Nephron (organoid): ENCODE measurements at regions not wholly inside any gene's neighbourhood (a gene's known extent, or its start where the extent isn't known, plus 50 kb on each side); places are given as distances from the start of the nearest gene placed in this dataset.

Experiments used
- H3K27ac Mint-ChIP-seq, 3 experiments: 2 replicates each; pipeline ENCODE4 v1.8.0; 2020; ENCODE audit warnings: mixed read lengths in 3 of 3, mild to moderate bottlenecking in 2 of 3, moderate library complexity in 1 of 3
- H3K27me3 Mint-ChIP-seq: 2 replicates; pipeline ENCODE4 v1.8.0; 2021; ENCODE audit warnings: low read depth, mild to moderate bottlenecking, moderate library complexity, mixed read lengths
- H3K36me3 Mint-ChIP-seq: 2 replicates; pipeline ENCODE4 v1.8.0; 2020; ENCODE audit warnings: low read depth, mixed read lengths
- H3K4me1 Mint-ChIP-seq: 2 replicates; pipeline ENCODE4 v1.8.0; 2020; ENCODE audit warnings: mixed read lengths
- H3K4me3 Mint-ChIP-seq, 3 experiments: 2 replicates each; pipeline ENCODE4 v1.8.0; 2020; ENCODE audit warnings: mild to moderate bottlenecking in 3 of 3, mixed read lengths in 3 of 3, moderate library complexity in 2 of 3
- H3K9me3 Mint-ChIP-seq: 2 replicates; pipeline ENCODE4 v1.8.0; 2020; ENCODE audit warnings: mixed read lengths
- CTCF ChIP-seq, 3 experiments: fragments of 200-600 bp; sonication (generic); IDR thresholded peaks; one replicate each; pipeline ENCODE4 v1.5.0; 2021; ENCODE audit warnings: antibody characterized with exemption in 3 of 3; ENCODE audit not compliant: unreplicated experiment in 3 of 3

GRCh38 chr5:5546408-5546807 lies 123.9 kb downstream of the ICE1 start:
- peaks cover 3% of the 10 kb centered on the region for H3K9me3 Mint-ChIP-seq
- no peaks in the 10 kb centered on the region for H3K27me3 Mint-ChIP-seq
- H3K4me3 Mint-ChIP-seq: no peak overlapping the region
- H3K27ac Mint-ChIP-seq: no peak overlapping the region
- H3K4me1 Mint-ChIP-seq: no peaks in the 10 kb centered on the region
- H3K36me3 Mint-ChIP-seq: no peaks in the 10 kb centered on the region
- TF ChIP-seq CTCF (IDR thresholded peaks at IDR 0.05; ENCODE audit: unreplicated experiment in 3 of 3): no peak

- Mint-ChIP-seq H3K27me3 (no peaks in the 10 kb centered on the region), H3K4me1 (no peaks in the 10 kb centered on the region), H3K27ac (no peak overlapping the region), H3K36me3 (no peaks in the 10 kb centered on the region), H3K4me3 (no peak overlapping the region), H3K9me3 (peaks cover 2% of the 10 kb centered on the region)
- no peak for TF ChIP-seq CTCF (IDR thresholded peaks at IDR 0.05; ENCODE audit: unreplicated experiment in 3 of 3)
Measured at GRCh38 chr5:5544094-5544663, 121.7 kb downstream of the ICE1 start.

- no peak overlapping the region for H3K27ac Mint-ChIP-seq
- TF ChIP-seq CTCF (IDR thresholded peaks at IDR 0.05; ENCODE audit: unreplicated experiment in 3 of 3): no peak
- no peaks in the 10 kb centered on the region for H3K4me1 Mint-ChIP-seq
- no peaks in the 10 kb centered on the region for H3K27me3 Mint-ChIP-seq
- no peaks in the 10 kb centered on the region for H3K36me3 Mint-ChIP-seq
- no peak overlapping the region for H3K4me3 Mint-ChIP-seq
- H3K9me3 Mint-ChIP-seq: no peaks in the 10 kb centered on the region
Measured at GRCh38 chr5:5542654-5543053, 120.2 kb downstream of the ICE1 start.

- Mint-ChIP-seq H3K4me3 (no peak overlapping the region), H3K36me3 (no peaks in the 10 kb centered on the region), H3K27me3 (peaks cover 7% of the 10 kb centered on the region), H3K9me3 (no peaks in the 10 kb centered on the region), H3K4me1 (no peaks in the 10 kb centered on the region), H3K27ac (no peak overlapping the region)
- TF ChIP-seq CTCF (IDR thresholded peaks at IDR 0.05; ENCODE audit: unreplicated experiment in 3 of 3): no peak
Measured at GRCh38 chr5:5540065-5540464, 117.6 kb downstream of the ICE1 start.
